Testis (tissue), 2 donors: ENCODE measurements at regions not wholly inside any gene's neighbourhood (a gene's known extent, or its start where the extent isn't known, plus 50 kb on each side); places are given as distances from the start of the nearest gene placed in this dataset.

ENCODE experiments used
- DNase-seq: peaks from one replicate; pipeline ENCODE4 v3.0.0-alpha.2; 2019
- H3K27ac ChIP-seq, 2 donors: fragments of 200-600 bp; sonication (generic); one replicate each; pipeline ENCODE4 v1.5.1; 2019
- H3K27me3 ChIP-seq: fragments of 200-600 bp; sonication (generic); one replicate; pipeline ENCODE4 v1.5.1; 2019
- H3K36me3 ChIP-seq: fragments of 200-600 bp; sonication (generic); one replicate; pipeline ENCODE4 v1.5.1; 2017; ENCODE audit warnings: low read depth; ENCODE audit errors: missing control alignments
- H3K4me1 ChIP-seq: fragments of 200-600 bp; sonication (generic); one replicate; pipeline ENCODE4 v1.5.1; 2019
- H3K4me3 ChIP-seq, 2 donors: fragments of 200-600 bp; sonication (generic); one replicate each; pipeline ENCODE4 v1.5.1; 2017 to 2019
- H3K9me3 ChIP-seq: fragments of 200-600 bp; sonication (generic); one replicate; pipeline ENCODE4 v1.5.1; 2017
- CTCF ChIP-seq, 3 experiments: fragments of 450-650 bp in 2 of 3; fragments of 200-600 bp in 1 of 3; sonication (generic) in 1 of 3; IDR thresholded peaks; one replicate each; pipeline ENCODE4 v1.5.1; 2016 to 2019; ENCODE audit warnings: antibody characterized with exemption in 3 of 3, mild to moderate bottlenecking in 2 of 3, moderate library complexity in 1 of 3
- POLR2A ChIP-seq: fragments of 450-650 bp; IDR thresholded peaks from one replicate; pipeline ENCODE4 v1.6.1; 2017; ENCODE audit warnings: antibody characterized with exemption, mild to moderate bottlenecking, moderate library complexity
- WGBS, 2 donors: methylation state at CpG; one replicate each; pipeline ENCODE4 v1.1.5; 2018; 5-methylcytosine and 5-hydroxymethylcytosine counted together
- intact Hi-C: fragments of 100-400 bp; cut with DNase I; formaldehyde crosslinking; loops from one replicate; pipeline ENCODE4 v1.15.1; 2023; ENCODE audit warnings: low total_unique reads

GRCh38 chr5:118733394-118733793 lies 255.0 kb downstream of the DTWD2 start:
- 100% methylated on average over 2 to 3 of the region's 3 CpGs for WGBS, 2 donors
- intact Hi-C loops, result no loop called here

GRCh38 chr5:118728191-118728590 lies 260.2 kb downstream of the DTWD2 start:
- WGBS, 2 donors, result 83 to 85% methylated on average over 2 of the region's 2 CpGs
- H3K4me1 ChIP-seq, result no peaks in the 10 kb centered on the region
- TF ChIP-seq POLR2A, result no peak
- no peak for TF ChIP-seq CTCF (IDR thresholded peaks at IDR 0.05)
- intact Hi-C loops, result no loop called here
- no peaks in the 10 kb centered on the region for H3K9me3 ChIP-seq
- no peak overlapping the region for H3K27ac ChIP-seq
- no peak for DNase-seq
- H3K4me3 ChIP-seq, result no peak overlapping the region
- no peaks in the 10 kb centered on the region for H3K27me3 ChIP-seq
- H3K36me3 ChIP-seq, result no peaks in the 10 kb centered on the region

More at GRCh38 chr5:118733394-118733793, 255.0 kb downstream of the DTWD2 start:
- DNase-seq, result no peak
- no peaks in the 10 kb centered on the region for H3K36me3 ChIP-seq
- TF ChIP-seq POLR2A (no peak), CTCF (IDR thresholded peaks at IDR 0.05) (no peak)
- H3K4me3 ChIP-seq, result no peak overlapping the region
- no peaks in the 10 kb centered on the region for H3K4me1 ChIP-seq
- no peak overlapping the region for H3K27ac ChIP-seq
- H3K27me3 ChIP-seq, result no peaks in the 10 kb centered on the region
- no peaks in the 10 kb centered on the region for H3K9me3 ChIP-seq

GRCh38 chr5:118726891-118727290 lies 261.5 kb downstream of the DTWD2 start:
- 88 to 89% methylated on average over 3 of the region's 3 CpGs for WGBS, 2 donors
- Histone ChIP-seq H3K27me3 (no peaks in the 10 kb centered on the region), H3K36me3 (no peaks in the 10 kb centered on the region), H3K4me1 (no peaks in the 10 kb centered on the region), H3K27ac (no peak overlapping the region), H3K4me3 (no peak overlapping the region), H3K9me3 (no peaks in the 10 kb centered on the region)
- DNase-seq, result no peak
- intact Hi-C loops, result no loop called here
- TF ChIP-seq POLR2A (no peak), CTCF (IDR thresholded peaks at IDR 0.05) (no peak)

- Histone ChIP-seq H3K27me3 (no peaks in the 10 kb centered on the region), H3K9me3 (no peaks in the 10 kb centered on the region), H3K4me1 (no peaks in the 10 kb centered on the region), H3K27ac (no peak overlapping the region), H3K4me3 (no peak overlapping the region), H3K36me3 (no peaks in the 10 kb centered on the region)
- intact Hi-C loops, result no loop called here
- no peak for DNase-seq
- TF ChIP-seq CTCF (IDR thresholded peaks at IDR 0.05) (no peak), POLR2A (no peak)
These were observed 265.4 kb downstream of the DTWD2 start for GRCh38 chr5:118723021-118723338.

GRCh38 chr5:118722122-118723020 lies 266.0 kb downstream of the DTWD2 start:
- no peak overlapping the region for H3K4me3 ChIP-seq

More at GRCh38 chr5:118722122-118723020, 266.0 kb downstream of the DTWD2 start:
- H3K36me3 ChIP-seq, result no peaks in the 10 kb centered on the region
- no peaks in the 10 kb centered on the region for H3K4me1 ChIP-seq
- no peak overlapping the region for H3K27ac ChIP-seq
- H3K27me3 ChIP-seq, result no peaks in the 10 kb centered on the region
- WGBS, 2 donors, result 80 to 83% methylated on average over 7 of the region's 7 CpGs
- H3K9me3 ChIP-seq, result no peaks in the 10 kb centered on the region
- TF ChIP-seq POLR2A (no peak), CTCF (IDR thresholded peaks at IDR 0.05) (no peak)
- no peak for DNase-seq
- intact Hi-C loops, result no loop called here
